Chondrocyte (in vitro differentiated cells): ENCODE measurements at regions not wholly inside any gene's neighbourhood (a gene's known extent, or its start where the extent isn't known, plus 50 kb on each side); places are given as distances from the start of the nearest gene placed in this dataset.

ENCODE experiments used
- DNase-seq: peaks from one replicate; pipeline ENCODE4 v3.0.0; 2021; ENCODE audit warnings: mixed read lengths, low spot score
- H3K27ac Mint-ChIP-seq: one replicate; pipeline ENCODE4 v1.8.0; 2021; ENCODE audit warnings: mild to moderate bottlenecking, moderate library complexity, mixed read lengths; ENCODE audit not compliant: unreplicated experiment
- H3K27me3 Mint-ChIP-seq: 2 replicates; pipeline ENCODE4 v1.8.0; 2021; ENCODE audit warnings: low read depth, mixed read lengths
- H3K36me3 Mint-ChIP-seq: 2 replicates; pipeline ENCODE4 v1.8.0; 2021; ENCODE audit warnings: low read depth, mixed read lengths
- H3K4me1 Mint-ChIP-seq: 2 replicates; pipeline ENCODE4 v1.8.0; 2021; ENCODE audit warnings: low read depth, mild to moderate bottlenecking, mixed read lengths
- H3K4me3 Mint-ChIP-seq: one replicate; pipeline ENCODE4 v1.8.0; 2021; ENCODE audit warnings: mild to moderate bottlenecking, moderate library complexity, mixed read lengths; ENCODE audit not compliant: unreplicated experiment
- H3K9me3 Mint-ChIP-seq: 2 replicates; pipeline ENCODE4 v1.8.0; 2021; ENCODE audit warnings: low read depth, mixed read lengths
- TF ChIP-seq, protein P1 (sequence below): fragments of 200-600 bp; sonication (generic); IDR thresholded peaks from 2 replicates; pipeline ENCODE4 v1.5.0; 2021; ENCODE audit warnings: antibody characterized with exemption, mild to moderate bottlenecking, moderate library complexity

DNA sequence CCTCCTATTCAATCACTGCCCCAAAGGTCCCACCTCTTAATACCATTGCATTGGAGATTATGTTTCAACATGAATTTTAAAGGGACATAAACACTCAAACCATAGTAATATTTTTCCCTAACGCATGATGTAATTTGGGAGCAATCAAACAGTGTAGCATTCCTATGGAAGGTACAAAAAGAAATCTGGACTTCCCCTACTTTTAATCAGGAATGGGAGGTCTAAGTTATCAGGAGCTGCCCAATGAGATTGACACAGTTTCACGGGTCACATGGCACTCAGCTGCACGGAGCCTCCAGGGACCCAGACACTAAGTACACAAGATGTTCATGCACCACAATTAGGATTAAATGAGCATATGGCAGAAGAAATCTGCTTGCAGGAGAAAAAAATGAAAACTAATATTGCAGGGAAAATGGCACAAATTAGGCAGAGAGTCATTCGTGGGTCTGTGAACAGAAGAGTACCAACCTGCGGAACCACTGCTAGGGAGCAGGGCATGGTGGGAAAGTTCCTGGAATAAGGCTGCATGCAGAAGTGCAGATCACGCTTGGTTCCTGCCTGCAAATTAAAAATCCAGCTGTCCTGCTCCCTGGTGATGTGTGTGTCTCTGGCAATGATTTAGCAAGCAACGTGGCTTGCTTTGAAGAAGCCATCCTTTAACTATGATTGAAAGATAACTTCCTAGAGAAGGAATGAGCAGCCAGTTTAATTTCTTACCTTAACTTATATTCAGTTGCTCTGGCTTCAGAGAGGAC lies 326.6 kb upstream of the ID2 start:
- no peak overlapping the region for H3K27ac Mint-ChIP-seq
- no peaks in the 10 kb centered on the region for H3K36me3 Mint-ChIP-seq
- TF ChIP-seq, protein P1, sequence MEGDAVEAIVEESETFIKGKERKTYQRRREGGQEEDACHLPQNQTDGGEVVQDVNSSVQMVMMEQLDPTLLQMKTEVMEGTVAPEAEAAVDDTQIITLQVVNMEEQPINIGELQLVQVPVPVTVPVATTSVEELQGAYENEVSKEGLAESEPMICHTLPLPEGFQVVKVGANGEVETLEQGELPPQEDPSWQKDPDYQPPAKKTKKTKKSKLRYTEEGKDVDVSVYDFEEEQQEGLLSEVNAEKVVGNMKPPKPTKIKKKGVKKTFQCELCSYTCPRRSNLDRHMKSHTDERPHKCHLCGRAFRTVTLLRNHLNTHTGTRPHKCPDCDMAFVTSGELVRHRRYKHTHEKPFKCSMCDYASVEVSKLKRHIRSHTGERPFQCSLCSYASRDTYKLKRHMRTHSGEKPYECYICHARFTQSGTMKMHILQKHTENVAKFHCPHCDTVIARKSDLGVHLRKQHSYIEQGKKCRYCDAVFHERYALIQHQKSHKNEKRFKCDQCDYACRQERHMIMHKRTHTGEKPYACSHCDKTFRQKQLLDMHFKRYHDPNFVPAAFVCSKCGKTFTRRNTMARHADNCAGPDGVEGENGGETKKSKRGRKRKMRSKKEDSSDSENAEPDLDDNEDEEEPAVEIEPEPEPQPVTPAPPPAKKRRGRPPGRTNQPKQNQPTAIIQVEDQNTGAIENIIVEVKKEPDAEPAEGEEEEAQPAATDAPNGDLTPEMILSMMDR = no peak
- H3K4me3 Mint-ChIP-seq = no peak overlapping the region
- no peaks in the 10 kb centered on the region for H3K27me3 Mint-ChIP-seq
- H3K4me1 Mint-ChIP-seq = peaks cover 2% of the 10 kb centered on the region
- DNase-seq = no peak
- no peaks in the 10 kb centered on the region for H3K9me3 Mint-ChIP-seq

DNA sequence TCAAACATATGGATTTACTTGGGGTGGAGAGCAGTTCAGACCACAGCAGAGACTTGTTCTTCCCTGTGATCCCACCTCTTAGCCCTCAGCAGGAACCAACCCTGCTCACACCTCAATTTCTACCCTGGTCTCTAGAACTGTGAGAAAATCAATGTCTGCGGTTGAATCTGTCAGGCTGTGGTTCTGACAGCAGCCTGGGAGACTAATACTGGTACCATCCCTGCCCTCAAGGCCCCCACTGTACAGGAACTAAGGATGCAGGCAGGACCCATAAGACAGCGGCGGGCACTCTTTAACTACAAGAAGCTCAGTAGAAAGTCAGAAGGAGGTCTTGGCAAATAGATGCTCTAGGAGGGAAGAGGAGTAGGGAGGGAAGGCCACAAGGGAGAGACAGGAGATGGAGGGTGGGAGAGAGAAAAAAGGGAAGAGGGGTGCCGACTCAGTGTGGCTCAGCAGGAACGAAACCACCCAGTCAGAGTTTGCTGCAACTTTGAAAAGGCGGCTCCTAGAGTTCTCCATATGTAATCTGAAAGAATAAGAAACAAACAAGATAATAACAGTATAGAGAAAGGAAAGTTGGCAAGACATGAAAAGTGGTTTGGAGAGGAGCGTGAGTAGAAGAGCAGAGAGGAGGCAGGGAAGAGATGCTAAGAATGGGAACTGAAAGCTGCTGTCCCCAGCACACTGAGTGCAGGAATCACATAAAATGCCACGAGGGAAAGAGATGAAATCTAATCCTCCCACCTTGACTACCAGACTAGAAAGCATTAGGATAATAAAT lies 323.9 kb upstream of the ID2 start:
- H3K27me3 Mint-ChIP-seq = peaks cover 1% of the 10 kb centered on the region
- TF ChIP-seq, protein P1 = no peak
- DNase-seq = no peak
- H3K4me3 Mint-ChIP-seq = no peak overlapping the region
- no peak overlapping the region for H3K27ac Mint-ChIP-seq
- H3K36me3 Mint-ChIP-seq = no peaks in the 10 kb centered on the region
- no peaks in the 10 kb centered on the region for H3K9me3 Mint-ChIP-seq
- H3K4me1 Mint-ChIP-seq = peaks cover 2% of the 10 kb centered on the region

DNA sequence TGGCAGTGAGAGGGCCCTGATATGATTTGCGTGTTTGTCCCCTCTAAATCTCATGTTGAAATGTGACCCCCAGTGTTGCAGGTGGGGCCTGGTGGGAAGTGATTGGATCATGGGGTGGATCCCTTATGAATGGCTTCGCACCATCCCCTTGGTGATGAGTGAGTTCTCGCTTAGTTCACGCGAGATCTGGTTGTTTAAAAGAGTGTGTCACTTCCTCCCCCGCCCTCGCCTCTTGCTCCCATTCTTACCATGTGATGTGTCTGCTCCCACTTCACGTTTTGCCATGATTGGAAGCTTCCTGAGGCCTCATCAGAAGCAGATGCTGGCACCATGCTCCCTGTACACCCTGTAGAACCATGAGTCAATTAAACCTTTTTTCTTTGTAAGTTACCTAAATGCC lies 319.9 kb upstream of the ID2 start:
- TF ChIP-seq, protein P1 = no peak
- H3K27ac Mint-ChIP-seq = no peak overlapping the region

DNA sequence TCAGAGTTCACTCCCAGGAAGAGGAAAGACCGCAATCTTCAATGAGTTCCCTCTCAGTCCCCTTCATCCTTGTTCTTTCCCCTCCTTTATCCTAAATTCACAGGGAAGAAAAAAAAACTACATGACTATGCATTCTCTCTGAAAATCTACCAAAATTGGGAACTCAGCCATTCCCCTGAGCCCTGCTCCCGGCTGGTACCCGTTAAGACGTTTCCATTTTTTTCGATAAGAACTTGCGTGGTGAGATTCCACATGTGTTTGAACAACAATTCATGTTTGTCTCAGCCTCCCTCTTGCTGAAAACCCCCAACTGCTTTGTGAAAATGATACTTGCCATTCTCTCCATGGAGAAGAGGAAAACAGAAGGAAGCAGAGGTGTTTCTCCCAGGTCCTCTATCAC lies 318.7 kb upstream of the ID2 start:
- Mint-ChIP-seq H3K36me3 (no peaks in the 10 kb centered on the region), H3K27me3 (peaks cover 5% of the 10 kb centered on the region), H3K9me3 (no peaks in the 10 kb centered on the region), H3K4me3 (no peak overlapping the region), H3K27ac (no peak overlapping the region), H3K4me1 (peaks cover 2% of the 10 kb centered on the region)
- DNase-seq = no peak
- TF ChIP-seq, protein P1 = no peak

More for the DNA sequence above, 319.9 kb upstream of the ID2 start:
- no peaks in the 10 kb centered on the region for H3K36me3 Mint-ChIP-seq
- H3K27me3 Mint-ChIP-seq = peaks cover 5% of the 10 kb centered on the region
- peaks cover 2% of the 10 kb centered on the region for H3K4me1 Mint-ChIP-seq
- no peak overlapping the region for H3K4me3 Mint-ChIP-seq
- no peak for DNase-seq
- H3K9me3 Mint-ChIP-seq = no peaks in the 10 kb centered on the region

DNA sequence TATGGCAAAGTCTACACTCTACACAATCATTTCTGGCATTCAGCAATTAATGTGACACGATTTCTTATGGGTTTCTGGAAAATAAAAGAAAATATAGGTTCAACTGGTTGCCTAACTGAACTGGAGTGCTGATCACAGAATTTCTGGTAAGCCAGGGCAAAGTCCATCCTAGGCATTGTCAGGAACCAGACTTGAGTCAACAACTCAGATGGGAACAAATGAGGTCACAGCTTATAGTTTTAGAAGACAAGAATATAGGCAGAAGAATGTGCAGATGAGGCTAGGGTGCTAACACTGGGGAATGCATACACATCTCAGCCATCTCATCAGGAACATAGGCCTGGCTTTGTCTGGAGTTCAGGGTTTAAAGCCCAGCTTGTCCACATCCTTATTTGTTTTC lies 317.2 kb upstream of the ID2 start:
- no peak for DNase-seq
- Mint-ChIP-seq H3K27ac (no peak overlapping the region), H3K27me3 (peaks cover 5% of the 10 kb centered on the region), H3K9me3 (no peaks in the 10 kb centered on the region), H3K4me1 (no peaks in the 10 kb centered on the region), H3K4me3 (no peak overlapping the region), H3K36me3 (no peaks in the 10 kb centered on the region)
- TF ChIP-seq, protein P1 = no peak
